ENCODE measurements at regions not wholly inside any gene's neighbourhood (a gene's known extent, or its start where the extent isn't known, plus 50 kb on each side); places are given as distances from the start of the nearest gene placed in this dataset.

DNA sequence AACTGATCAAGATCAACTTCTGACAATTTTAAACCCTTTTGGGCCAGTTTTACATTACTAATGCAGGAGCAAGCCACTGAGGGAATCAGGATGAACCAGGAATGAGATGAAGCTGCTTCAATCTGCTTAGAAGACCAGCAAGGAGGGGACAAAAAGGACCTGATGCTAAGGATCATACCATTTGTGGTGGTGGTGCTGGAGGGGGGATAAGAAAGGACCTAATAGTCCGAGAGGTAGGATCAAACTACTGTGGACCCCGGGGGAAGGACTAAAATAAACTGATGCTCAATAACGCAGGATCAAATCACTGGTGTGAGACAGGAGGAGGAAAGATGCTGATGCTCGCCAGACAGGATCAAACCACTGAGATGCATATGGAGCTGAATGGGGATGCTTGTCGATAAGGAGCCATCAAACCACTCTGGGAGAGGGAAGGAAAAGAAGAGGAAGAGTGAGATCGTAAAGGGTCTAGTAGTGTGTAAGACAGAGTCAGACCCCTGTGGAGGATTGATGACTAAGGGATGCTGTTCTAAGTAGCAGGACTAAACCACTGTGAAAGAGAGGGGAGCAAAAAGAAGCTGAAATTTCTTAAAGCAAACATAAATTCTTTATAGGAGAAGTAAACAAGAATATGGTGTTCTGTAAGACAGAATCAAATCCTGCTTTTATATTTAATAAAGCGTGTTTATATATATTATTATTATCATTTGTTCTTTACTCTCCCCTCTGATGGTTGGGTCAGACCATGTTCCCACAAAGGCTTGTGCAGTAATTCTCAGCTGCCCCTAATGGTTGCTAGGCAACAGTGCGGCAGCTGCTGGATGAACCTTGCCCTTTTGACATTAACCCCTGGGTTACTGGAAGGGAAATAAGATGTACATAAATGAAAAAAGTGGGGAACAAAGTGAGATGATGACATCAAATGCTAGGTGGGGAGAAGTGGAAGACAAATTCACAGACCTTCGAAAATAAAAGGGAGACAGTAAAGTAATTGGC lies 432.5 kb upstream of the FGF16 start:
- TF ChIP-seq, protein P1, sequence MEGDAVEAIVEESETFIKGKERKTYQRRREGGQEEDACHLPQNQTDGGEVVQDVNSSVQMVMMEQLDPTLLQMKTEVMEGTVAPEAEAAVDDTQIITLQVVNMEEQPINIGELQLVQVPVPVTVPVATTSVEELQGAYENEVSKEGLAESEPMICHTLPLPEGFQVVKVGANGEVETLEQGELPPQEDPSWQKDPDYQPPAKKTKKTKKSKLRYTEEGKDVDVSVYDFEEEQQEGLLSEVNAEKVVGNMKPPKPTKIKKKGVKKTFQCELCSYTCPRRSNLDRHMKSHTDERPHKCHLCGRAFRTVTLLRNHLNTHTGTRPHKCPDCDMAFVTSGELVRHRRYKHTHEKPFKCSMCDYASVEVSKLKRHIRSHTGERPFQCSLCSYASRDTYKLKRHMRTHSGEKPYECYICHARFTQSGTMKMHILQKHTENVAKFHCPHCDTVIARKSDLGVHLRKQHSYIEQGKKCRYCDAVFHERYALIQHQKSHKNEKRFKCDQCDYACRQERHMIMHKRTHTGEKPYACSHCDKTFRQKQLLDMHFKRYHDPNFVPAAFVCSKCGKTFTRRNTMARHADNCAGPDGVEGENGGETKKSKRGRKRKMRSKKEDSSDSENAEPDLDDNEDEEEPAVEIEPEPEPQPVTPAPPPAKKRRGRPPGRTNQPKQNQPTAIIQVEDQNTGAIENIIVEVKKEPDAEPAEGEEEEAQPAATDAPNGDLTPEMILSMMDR (IDR thresholded peaks at IDR 0.05), result no peak
- no peak for TF ChIP-seq EZH2 (IDR thresholded peaks at IDR 0.05)
- TF ChIP-seq EZH2phosphoT487 (IDR thresholded peaks at IDR 0.05), result no peak
